Fibroblast of peridontal ligament (primary cell): ENCODE measurements at regions not wholly inside any gene's neighbourhood (a gene's known extent, or its start where the extent isn't known, plus 50 kb on each side); places are given as distances from the start of the nearest gene placed in this dataset.
A peak's percentile ranks its signal among the peaks of the same experiment; 100 is the strongest.
"Not testable (repeated sequence)": the region's sequence is repeated elsewhere in the genome, so short reads cannot be mapped to it uniquely, and the experiment has no call there.

Experiments
- DNase-seq: peaks from one replicate; pipeline ENCODE4 v3.0.0-alpha.2; 2010; ENCODE audit errors: extremely low read depth

GRCh38 chr11:34794696-34795095 is 121.5 kb downstream of the APIP start:
- DNase-seq: no peak

DNA sequence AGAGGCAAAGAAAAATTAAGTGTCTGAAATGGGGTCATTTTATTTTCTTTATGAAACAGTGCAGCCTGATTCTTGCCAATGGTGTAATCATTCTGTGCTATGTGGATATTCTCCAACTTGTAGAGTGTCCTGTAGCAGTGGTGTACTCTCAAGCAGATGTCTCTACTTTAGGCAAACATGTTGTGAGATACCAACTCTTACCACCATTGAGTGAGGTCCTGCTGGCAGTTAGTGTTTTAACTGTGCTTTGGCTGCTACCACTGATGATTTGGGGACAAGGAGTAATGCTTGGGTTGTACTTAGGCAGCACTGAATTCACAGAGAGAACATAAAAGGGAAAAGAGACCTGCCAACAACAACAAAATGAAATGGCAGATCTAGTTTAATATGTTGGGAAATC is 122.5 kb downstream of the APIP start:
- peak; percentile 12 for DNase-seq

DNA sequence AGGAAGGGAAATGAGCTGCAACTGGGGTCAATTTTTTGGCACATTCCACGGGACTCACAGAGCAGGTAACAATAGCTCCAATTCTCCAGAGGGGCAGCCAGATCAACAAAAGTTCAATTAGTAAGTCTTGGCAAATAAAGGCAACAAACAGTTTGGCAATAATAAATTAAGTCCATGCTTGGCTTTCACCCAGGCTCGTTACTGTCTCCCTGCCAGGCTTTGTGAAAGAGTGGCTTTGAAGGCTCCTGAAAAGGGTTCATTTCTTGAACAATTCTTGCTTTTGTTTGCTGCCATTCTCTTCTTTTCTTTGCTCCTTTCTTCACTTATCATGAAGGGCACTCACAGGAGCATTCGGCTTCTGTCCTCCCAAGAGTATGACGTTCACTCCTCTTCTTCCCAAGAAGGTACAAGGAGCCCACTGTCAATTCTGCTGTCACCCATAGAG is 123.3 kb downstream of the APIP start:
- DNase-seq: peak; percentile 24

GRCh38 chr11:34791780-34792542 is 124.2 kb downstream of the APIP start:
- peak; percentile 18 for DNase-seq

DNA sequence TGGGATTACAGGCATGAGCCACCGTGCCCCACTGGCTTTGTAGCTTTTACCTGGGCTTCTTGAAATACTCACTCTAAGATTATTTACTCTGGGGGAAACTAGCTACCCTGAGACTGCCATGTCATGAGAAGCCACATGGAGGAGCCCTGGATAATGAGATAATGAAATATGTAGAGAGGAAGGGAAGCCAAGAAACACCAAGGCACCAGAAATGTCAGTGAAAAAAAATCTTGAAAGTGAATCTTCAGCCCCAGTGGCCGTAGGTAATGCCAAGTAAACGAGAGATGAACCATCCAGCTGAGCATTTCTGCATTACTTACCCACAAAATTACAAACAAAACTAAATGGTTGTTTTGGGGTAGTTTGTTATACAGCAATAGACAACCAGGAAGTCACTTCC is 125.6 kb downstream of the APIP start:
- DNase-seq: no peak

DNA sequence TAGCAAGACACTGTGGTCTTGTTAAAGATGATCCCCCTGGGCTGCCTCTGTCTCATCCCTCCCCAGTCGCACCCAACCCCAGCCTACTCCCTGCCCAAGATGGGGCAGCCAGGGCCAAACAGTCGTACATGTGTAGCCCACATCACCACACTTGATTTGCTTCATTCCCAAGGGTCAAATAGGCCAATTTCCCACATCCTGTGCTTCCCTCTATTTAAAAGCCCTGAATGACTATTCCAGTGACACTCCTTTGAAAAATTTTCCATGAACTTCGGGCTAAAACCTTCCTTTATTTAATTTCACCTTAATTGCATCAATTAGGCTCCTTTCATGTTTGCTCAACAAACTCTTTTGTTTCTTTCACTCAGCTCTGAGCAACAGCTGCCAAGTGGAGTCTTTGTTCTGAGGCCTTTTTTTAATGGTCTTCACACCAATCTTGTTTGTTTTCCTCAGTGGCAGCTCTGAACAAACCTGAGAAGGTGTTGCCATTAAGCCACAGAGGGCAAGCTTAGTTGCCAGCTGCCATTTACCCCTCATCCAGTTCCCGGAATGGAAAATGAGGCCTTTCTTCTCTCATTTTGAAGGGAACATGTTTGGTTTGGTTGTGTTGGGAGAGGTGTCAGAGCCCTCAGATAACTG is 126.9 kb downstream of the APIP start:
- DNase-seq: no peak

GRCh38 chr11:34788642-34789041 is 127.5 kb downstream of the APIP start:
- DNase-seq: no peak

DNA sequence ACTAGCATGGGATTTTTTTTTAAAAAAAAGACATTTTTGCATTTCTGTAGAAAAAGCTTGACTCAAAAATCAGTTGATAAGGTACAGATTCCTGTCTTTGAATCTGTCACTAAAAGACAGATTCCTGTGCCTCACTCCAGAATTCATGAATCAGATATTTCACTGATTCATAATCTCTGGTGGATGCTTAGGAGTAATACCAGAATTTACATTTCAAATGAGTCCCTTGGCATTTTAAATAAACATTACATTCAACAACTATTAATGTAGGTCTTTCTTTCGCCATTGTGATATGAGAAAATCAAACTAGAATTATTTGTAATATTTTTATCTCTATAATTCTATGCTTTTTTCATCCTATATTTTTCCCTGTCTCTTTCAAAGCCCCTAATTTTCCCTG is 128.3 kb downstream of the APIP start:
- DNase-seq: peak; percentile 16

DNA sequence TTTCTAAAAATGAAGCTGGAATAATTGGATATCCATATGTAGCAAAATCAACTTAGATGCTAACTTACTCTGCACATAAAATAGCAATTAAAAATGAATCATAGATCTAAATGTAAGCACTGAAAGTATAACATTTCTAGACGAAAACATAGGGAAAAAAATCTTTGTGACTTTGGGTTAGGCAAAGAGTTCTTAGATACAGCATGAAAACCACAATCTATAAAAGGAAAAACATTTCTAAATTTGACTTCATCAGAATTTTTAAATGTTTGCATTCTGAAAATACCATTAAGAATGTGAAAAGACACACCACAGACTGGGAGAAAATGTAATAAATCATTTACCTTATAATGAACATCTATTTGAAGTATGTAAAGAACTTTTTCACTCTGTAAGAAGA is 128.8 kb downstream of the APIP start:
- DNase-seq: peak; percentile 60

DNA sequence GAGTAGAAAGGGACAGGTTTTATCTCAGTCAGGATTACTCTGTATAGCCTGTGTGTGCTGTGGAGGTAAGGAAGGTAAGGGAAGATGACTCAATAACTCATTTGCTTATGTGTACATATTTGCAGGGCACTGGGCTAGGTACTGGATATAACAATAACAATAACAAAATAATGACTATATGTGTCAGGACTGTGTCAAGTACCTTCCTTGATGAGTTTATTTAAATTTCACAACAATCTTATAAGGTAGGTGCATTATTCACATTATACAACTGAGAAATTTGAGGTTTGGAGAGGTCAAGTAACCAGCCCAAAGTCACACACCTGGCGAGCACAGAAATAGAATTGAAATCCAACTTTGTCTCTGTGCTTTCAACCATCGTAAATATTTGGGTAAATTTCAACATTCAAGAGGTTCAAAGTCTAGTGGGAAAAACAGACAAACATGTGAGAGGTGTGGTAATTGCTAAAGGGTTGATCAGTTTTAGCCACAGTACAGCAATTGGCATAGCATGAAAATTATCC is 131.8 kb downstream of the APIP start:
- no peak for DNase-seq

DNA sequence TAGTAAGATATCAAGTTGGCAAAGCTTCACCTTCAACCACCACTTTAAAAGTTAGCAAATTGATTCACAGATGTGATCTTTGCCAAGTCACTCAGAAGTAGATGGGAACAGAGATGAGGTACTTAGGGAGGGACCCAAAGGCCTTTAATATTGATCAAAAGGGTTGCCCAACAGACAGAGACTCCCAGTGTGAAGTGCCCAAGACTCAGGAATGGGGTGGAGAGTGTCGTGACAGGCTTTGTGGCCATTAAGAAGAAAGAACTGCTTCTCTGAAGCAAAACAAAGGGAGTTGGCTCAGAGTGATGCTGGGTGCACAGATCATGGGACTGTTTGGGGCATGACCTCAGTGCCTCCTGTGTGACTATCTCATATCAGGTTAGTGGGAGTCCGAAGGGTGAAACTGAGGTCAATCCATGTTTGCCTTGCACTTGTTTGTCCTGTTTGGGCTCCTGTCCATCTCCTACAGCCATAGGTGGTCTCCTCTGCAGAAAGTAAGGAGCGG is 132.3 kb downstream of the APIP start:
- DNase-seq: no peak

DNA sequence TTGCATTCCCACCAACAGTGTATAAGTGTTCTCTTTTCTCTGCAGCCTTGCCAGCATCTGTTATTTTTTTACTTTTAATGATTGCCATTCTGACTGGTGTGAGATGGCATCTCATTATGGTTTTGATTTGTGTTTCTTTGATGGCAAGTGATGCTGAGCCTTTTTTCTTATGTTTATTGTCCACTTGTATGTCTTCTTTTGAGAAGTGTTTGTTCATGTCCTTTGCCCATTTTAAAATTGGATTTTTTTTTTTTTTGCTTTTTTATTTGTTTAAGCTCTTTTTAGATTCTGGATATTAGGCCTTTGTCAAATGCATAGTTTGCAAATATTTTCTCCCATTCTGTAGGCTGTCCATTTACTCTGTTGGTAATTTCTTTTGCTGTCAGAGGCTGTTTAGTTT is 134.4 kb downstream of the APIP start:
- DNase-seq: not testable (repeated sequence)

DNA sequence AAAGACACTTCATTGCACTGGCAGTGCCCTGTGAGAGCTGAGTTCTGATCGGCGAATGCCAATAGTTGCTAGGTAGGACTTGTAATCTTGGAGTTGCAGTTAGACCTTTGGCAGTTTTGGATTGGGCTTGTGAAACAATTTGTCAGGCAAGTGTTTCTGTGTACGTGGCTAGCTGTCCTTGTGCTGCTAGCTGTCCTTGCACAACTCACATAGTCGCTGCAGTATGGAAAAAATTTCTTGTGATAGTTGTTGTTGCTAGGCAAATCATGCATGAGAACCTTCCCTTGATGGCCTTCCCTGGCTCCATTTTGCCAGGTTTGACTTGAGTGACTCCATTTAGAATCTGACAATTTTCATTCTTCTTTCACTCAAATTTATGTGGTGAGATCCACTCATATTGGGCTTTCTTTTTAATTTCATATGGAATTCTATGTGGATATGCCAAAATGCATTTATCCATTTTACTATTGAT is 140.7 kb downstream of the APIP start:
- DNase-seq: no peak

- no peak for DNase-seq
These were observed 141.6 kb downstream of the APIP start for GRCh38 chr11:34774604-34775003.

GRCh38 chr11:34773826-34774225 is 142.4 kb downstream of the APIP start:
- peak; percentile 64 for DNase-seq

DNA sequence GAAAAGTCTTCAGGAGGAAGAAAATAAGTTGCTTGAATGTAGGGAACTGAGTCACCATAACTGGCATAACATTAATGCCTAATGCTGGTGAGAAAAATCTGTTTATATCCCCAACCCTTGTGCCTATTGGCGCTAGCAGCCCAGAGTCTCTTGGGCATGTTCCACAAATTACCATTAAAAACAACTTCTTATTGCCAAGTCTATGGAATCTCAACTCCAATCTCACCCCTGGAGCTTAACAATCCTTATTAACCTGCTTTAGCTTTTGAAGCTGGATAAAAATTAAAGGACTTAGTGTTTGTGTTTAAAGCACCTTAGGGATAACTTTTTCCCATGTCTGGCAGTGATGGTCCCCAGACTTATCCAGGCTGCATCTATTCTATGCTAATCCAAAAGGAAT is 143.0 kb downstream of the APIP start:
- no peak for DNase-seq

- no peak for DNase-seq
These were observed 146.1 kb downstream of the APIP start for GRCh38 chr11:34770111-34770510.

DNA sequence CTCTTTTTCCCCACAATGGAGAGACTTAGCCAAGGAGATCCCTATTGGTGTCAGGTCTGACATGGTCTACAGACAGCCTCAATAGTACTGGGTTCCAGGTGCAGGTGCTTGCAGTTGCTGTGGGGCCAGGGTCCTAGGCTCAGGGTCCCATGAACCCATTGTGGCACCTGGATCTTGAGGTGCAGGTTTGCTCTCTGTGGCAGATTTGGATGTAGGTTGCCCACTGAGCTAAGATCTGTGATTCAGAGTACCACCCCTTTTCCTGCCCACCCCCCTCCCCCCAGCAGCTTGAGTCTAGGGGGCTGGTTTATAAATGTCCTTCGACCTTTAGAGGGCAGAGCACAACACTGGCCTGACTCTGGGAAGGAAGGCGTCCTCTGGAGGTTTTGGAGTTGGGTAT is 147.0 kb downstream of the APIP start:
- DNase-seq: no peak

DNA sequence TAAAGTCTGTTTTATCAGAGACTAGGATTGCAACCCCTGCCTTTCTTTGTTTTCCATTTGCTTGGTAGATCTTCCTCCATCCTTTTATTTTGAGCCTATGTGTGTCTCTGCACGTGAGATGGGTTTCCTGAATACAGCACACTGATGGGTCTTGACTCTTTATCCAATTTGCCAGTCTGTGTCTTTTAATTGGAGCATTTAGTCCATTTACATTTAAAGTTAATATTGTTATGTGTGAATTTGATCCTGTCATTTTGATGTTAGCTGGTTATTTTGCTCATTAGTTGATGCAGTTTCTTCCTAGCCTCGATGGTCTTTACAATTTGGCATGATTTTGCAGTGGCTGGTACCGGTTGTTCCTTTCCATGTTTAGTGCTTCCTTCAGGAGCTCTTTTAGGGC is 141.7 kb downstream of the EHF start:
- DNase-seq: not testable (repeated sequence)

GRCh38 chr11:34758262-34758661 is 137.4 kb downstream of the EHF start:
- peak; percentile 50 for DNase-seq

- no peak for DNase-seq
These were observed 136.1 kb downstream of the EHF start for GRCh38 chr11:34757026-34757451.

DNA sequence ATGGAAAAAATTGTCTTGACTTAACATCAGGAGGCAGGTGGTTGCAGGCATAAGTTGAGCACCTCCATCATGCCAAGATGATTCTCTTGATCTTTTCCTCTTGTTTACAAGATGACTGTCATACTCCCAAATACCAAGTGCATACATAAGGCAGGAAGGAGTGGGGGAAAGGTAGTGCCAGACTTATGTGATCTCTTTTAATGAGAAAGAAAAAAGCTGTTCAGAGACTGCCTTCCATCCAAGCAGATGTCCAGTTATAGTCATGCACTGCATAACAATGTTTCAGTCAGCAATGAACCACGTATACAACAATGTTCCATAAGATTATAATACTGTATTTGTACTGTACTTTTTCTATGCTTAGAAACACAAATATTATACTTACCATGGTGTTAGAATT is 135.7 kb downstream of the EHF start:
- no peak for DNase-seq

DNA sequence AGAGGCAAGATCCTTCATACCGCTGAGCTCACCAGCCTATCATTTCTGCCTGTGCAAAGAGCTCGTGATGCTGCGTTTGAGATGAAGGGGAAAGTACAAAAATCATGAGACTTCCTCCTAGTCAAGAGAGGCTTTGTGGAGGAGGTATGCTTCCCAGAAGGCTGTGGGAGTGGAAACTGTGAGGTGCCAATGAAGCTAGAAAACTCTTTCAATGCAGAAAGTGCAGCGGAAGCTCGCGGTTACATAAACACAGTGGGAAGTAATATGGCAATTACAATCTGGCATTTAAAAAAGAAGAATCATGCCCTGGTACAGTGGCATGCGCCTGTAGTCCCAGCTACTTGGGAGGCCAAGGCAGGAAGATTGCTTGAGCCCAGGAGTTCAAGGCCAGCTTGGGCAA is 134.8 kb downstream of the EHF start:
- no peak for DNase-seq
